ENCODE measurements at regions not wholly inside any gene's neighbourhood (a gene's known extent, or its start where the extent isn't known, plus 50 kb on each side); places are given as distances from the start of the nearest gene placed in this dataset.

DNA sequence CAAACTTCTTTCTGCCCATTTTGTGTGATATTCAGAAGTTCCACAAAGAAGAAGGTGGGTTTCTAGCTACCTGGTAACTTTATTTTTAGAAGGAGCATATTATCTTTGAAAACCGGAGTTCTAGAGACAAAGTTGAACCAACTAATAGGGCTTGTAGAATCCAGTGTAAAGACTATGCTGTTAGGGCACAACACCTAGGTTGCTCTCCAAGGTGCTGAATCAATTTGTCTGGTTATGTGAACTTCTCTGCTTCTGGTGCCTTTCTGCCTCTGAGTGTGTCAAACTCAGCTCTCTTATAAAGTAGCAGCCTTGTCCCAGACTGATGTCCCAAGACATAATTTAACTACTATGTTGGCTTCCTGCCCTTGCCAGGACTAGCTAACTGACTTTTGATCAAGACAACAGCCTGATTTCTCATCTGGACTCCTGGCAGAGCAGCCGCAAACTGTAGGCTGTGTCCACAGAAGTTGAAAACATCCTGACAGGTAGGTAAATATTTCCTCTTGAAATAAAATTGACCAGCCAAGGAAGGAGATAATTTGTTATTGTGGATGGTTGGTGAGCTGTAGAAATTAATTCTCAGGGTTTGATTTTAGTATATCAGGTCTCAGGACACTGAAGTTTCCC, 119.4 kb downstream of the CYRIA start:
- Histone ChIP-seq H3K27me3 (ENCODE audit: control insufficient read depth in 4 of 4, insufficient read depth in 4 of 4, low read length in 3 of 4) (no peaks in the 10 kb centered on the region), H3K36me3 (ENCODE audit: control insufficient read depth in 4 of 4, insufficient read depth in 3 of 4, low read depth in 1 of 4, low read length in 3 of 4) (no peaks in the 10 kb centered on the region), H3K9me3 (ENCODE audit: control insufficient read depth in 4 of 4, low read length in 3 of 4) (no peaks in the 10 kb centered on the region), H3K4me1 (ENCODE audit: control insufficient read depth in 4 of 4, insufficient read depth in 4 of 4, low read length in 3 of 4) (no peaks in the 10 kb centered on the region), H3K27ac (ENCODE audit: low read depth in 1 of 2, low read length in 2 of 2) (no peak overlapping the region), H3K9ac (ENCODE audit: low read depth in 1 of 2, low read length in 2 of 2) (no peak overlapping the region), H3K4me3 (ENCODE audit: low read depth in 1 of 3, low read length in 3 of 3) (no peak overlapping the region)
- TF ChIP-seq FOXA1 (IDR thresholded peaks at IDR 0.05): no peak
- TF ChIP-seq YY1 (IDR thresholded peaks at IDR 0.05): no peak
- TF ChIP-seq, protein P1, sequence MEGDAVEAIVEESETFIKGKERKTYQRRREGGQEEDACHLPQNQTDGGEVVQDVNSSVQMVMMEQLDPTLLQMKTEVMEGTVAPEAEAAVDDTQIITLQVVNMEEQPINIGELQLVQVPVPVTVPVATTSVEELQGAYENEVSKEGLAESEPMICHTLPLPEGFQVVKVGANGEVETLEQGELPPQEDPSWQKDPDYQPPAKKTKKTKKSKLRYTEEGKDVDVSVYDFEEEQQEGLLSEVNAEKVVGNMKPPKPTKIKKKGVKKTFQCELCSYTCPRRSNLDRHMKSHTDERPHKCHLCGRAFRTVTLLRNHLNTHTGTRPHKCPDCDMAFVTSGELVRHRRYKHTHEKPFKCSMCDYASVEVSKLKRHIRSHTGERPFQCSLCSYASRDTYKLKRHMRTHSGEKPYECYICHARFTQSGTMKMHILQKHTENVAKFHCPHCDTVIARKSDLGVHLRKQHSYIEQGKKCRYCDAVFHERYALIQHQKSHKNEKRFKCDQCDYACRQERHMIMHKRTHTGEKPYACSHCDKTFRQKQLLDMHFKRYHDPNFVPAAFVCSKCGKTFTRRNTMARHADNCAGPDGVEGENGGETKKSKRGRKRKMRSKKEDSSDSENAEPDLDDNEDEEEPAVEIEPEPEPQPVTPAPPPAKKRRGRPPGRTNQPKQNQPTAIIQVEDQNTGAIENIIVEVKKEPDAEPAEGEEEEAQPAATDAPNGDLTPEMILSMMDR (IDR thresholded peaks at IDR 0.05; ENCODE audit: low read depth, low read length, missing input control): no peak
- no peak for TF ChIP-seq SP1 (IDR thresholded peaks at IDR 0.05)
- TF ChIP-seq, protein P2, sequence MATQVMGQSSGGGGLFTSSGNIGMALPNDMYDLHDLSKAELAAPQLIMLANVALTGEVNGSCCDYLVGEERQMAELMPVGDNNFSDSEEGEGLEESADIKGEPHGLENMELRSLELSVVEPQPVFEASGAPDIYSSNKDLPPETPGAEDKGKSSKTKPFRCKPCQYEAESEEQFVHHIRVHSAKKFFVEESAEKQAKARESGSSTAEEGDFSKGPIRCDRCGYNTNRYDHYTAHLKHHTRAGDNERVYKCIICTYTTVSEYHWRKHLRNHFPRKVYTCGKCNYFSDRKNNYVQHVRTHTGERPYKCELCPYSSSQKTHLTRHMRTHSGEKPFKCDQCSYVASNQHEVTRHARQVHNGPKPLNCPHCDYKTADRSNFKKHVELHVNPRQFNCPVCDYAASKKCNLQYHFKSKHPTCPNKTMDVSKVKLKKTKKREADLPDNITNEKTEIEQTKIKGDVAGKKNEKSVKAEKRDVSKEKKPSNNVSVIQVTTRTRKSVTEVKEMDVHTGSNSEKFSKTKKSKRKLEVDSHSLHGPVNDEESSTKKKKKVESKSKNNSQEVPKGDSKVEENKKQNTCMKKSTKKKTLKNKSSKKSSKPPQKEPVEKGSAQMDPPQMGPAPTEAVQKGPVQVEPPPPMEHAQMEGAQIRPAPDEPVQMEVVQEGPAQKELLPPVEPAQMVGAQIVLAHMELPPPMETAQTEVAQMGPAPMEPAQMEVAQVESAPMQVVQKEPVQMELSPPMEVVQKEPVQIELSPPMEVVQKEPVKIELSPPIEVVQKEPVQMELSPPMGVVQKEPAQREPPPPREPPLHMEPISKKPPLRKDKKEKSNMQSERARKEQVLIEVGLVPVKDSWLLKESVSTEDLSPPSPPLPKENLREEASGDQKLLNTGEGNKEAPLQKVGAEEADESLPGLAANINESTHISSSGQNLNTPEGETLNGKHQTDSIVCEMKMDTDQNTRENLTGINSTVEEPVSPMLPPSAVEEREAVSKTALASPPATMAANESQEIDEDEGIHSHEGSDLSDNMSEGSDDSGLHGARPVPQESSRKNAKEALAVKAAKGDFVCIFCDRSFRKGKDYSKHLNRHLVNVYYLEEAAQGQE (IDR thresholded peaks at IDR 0.05): peak; percentile 100
- no peak for TF ChIP-seq HNF4G (IDR thresholded peaks at IDR 0.05)
- TF ChIP-seq, protein P3, sequence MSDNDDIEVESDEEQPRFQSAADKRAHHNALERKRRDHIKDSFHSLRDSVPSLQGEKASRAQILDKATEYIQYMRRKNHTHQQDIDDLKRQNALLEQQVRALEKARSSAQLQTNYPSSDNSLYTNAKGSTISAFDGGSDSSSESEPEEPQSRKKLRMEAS (IDR thresholded peaks at IDR 0.05): no peak
- no peak for TF ChIP-seq HNF4A (conservative IDR thresholded peaks at IDR 0.05)
- WGBS: 49% methylated on average over 2 of the region's 2 CpGs
- no peak for DNase-seq (ENCODE audit: low spot score)

DNA sequence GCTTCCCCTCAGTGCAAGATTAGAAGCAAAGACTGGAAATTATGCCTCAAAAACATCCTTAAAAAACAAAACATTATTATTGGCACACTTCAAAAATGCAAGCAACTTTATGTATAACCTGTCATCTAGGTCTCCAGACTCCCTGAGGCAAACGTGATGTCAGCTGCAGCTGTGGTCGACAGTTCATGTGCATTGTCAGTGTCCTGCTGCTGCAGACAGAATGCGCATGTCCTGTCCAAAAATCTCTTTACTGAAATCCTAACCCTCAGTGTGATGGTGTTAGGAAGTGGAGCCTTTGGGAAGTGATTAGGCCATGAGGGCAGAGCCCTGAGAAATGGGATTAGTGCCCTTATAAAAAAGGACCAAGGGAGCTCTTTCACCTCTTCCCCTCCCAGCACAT, 126.9 kb downstream of the CYRIA start:
- Histone ChIP-seq H3K9me3 (ENCODE audit: control insufficient read depth in 4 of 4, low read length in 3 of 4) (no peaks in the 10 kb centered on the region), H3K27me3 (ENCODE audit: control insufficient read depth in 4 of 4, insufficient read depth in 4 of 4, low read length in 3 of 4) (no peaks in the 10 kb centered on the region), H3K36me3 (ENCODE audit: control insufficient read depth in 4 of 4, insufficient read depth in 3 of 4, low read depth in 1 of 4, low read length in 3 of 4) (no peaks in the 10 kb centered on the region), H3K9ac (ENCODE audit: low read depth in 1 of 2, low read length in 2 of 2) (no peak overlapping the region), H3K4me1 (ENCODE audit: control insufficient read depth in 4 of 4, insufficient read depth in 4 of 4, low read length in 3 of 4) (no peaks in the 10 kb centered on the region), H3K4me3 (ENCODE audit: low read depth in 1 of 3, low read length in 3 of 3) (no peak overlapping the region), H3K27ac (ENCODE audit: low read depth in 1 of 2, low read length in 2 of 2) (no peak overlapping the region)
- no peak for DNase-seq (ENCODE audit: low spot score)
- 65% methylated on average over 3 of the region's 3 CpGs for WGBS
- TF ChIP-seq NR2F2 (IDR thresholded peaks at IDR 0.05) (no peak), FOXA2 (IDR thresholded peaks at IDR 0.05) (no peak), GABPA (IDR thresholded peaks at IDR 0.05 in 1 of 2, conservative IDR thresholded peaks at IDR 0.05 in 1 of 2) (no peak), EGR1 (IDR thresholded peaks at IDR 0.05; ENCODE audit: low read depth in 2 of 2) (no peak), RXRA (IDR thresholded peaks at IDR 0.05) (no peak), TAF1 (conservative IDR thresholded peaks at IDR 0.05) (no peak), FOXA1 (IDR thresholded peaks at IDR 0.05) (no peak), RAD21 (IDR thresholded peaks at IDR 0.05) (no peak), JUND (IDR thresholded peaks at IDR 0.05) (no peak), HNF4A (conservative IDR thresholded peaks at IDR 0.05) (no peak), HNF4G (IDR thresholded peaks at IDR 0.05) (no peak)
- TF ChIP-seq, protein P2 (IDR thresholded peaks at IDR 0.05): no peak
- TF ChIP-seq, protein P4, sequence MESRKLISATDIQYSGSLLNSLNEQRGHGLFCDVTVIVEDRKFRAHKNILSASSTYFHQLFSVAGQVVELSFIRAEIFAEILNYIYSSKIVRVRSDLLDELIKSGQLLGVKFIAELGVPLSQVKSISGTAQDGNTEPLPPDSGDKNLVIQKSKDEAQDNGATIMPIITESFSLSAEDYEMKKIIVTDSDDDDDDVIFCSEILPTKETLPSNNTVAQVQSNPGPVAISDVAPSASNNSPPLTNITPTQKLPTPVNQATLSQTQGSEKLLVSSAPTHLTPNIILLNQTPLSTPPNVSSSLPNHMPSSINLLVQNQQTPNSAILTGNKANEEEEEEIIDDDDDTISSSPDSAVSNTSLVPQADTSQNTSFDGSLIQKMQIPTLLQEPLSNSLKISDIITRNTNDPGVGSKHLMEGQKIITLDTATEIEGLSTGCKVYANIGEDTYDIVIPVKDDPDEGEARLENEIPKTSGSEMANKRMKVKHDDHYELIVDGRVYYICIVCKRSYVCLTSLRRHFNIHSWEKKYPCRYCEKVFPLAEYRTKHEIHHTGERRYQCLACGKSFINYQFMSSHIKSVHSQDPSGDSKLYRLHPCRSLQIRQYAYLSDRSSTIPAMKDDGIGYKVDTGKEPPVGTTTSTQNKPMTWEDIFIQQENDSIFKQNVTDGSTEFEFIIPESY (IDR thresholded peaks at IDR 0.05): no peak
- TF ChIP-seq, protein P1 (IDR thresholded peaks at IDR 0.05; ENCODE audit: low read depth, low read length, missing input control): no peak
- TF ChIP-seq, protein P5, sequence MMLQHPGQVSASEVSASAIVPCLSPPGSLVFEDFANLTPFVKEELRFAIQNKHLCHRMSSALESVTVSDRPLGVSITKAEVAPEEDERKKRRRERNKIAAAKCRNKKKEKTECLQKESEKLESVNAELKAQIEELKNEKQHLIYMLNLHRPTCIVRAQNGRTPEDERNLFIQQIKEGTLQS (IDR thresholded peaks at IDR 0.05): no peak
